ENCODE measurements at regions not wholly inside any gene's neighbourhood (a gene's known extent, or its start where the extent isn't known, plus 50 kb on each side); places are given as distances from the start of the nearest gene placed in this dataset.

- H3K4me3 Mint-ChIP-seq, result no peak overlapping the region
- H3K9me3 Mint-ChIP-seq, result peaks cover under 1% of the 10 kb centered on the region
- no peaks in the 10 kb centered on the region for H3K36me3 Mint-ChIP-seq (ENCODE audit: low read depth)
- no peaks in the 10 kb centered on the region for H3K4me1 Mint-ChIP-seq (ENCODE audit: low read depth)
- no peak for DNase-seq (ENCODE audit: low spot score)
- no peaks in the 10 kb centered on the region for H3K27me3 Mint-ChIP-seq (ENCODE audit: low read depth)
- H3K27ac Mint-ChIP-seq, result no peak overlapping the region
These were observed 258.4 kb upstream of the FAM83B start for GRCh38 chr6:54588176-54588575.

- Mint-ChIP-seq H3K4me3 (no peak overlapping the region), H3K27me3 (ENCODE audit: low read depth) (no peaks in the 10 kb centered on the region), H3K9me3 (no peaks in the 10 kb centered on the region), H3K36me3 (ENCODE audit: low read depth) (no peaks in the 10 kb centered on the region), H3K27ac (no peak overlapping the region), H3K4me1 (ENCODE audit: low read depth) (no peaks in the 10 kb centered on the region)
- DNase-seq (ENCODE audit: low spot score), result no peak
These were observed 250.7 kb upstream of the FAM83B start for GRCh38 chr6:54595844-54596243.

GRCh38 chr6:54598787-54599313, 247.7 kb upstream of the FAM83B start:
- H3K36me3 Mint-ChIP-seq (ENCODE audit: low read depth), result no peaks in the 10 kb centered on the region
- no peak for DNase-seq (ENCODE audit: low spot score)
- H3K4me1 Mint-ChIP-seq (ENCODE audit: low read depth), result no peaks in the 10 kb centered on the region
- H3K27me3 Mint-ChIP-seq (ENCODE audit: low read depth), result no peaks in the 10 kb centered on the region
- no peaks in the 10 kb centered on the region for H3K9me3 Mint-ChIP-seq
- H3K4me3 Mint-ChIP-seq, result no peak overlapping the region
- no peak overlapping the region for H3K27ac Mint-ChIP-seq

- H3K4me3 Mint-ChIP-seq, result no peak overlapping the region
- no peaks in the 10 kb centered on the region for H3K27me3 Mint-ChIP-seq (ENCODE audit: low read depth)
- no peaks in the 10 kb centered on the region for H3K4me1 Mint-ChIP-seq (ENCODE audit: low read depth)
- no peaks in the 10 kb centered on the region for H3K36me3 Mint-ChIP-seq (ENCODE audit: low read depth)
- H3K9me3 Mint-ChIP-seq, result peaks cover 3% of the 10 kb centered on the region
- DNase-seq (ENCODE audit: low spot score), result no peak
- H3K27ac Mint-ChIP-seq, result no peak overlapping the region
These were observed 244.8 kb upstream of the FAM83B start for GRCh38 chr6:54601600-54602300.

GRCh38 chr6:54602591-54602990, 244.0 kb upstream of the FAM83B start:
- peaks cover 11% of the 10 kb centered on the region for H3K9me3 Mint-ChIP-seq
- H3K4me1 Mint-ChIP-seq (ENCODE audit: low read depth), result no peaks in the 10 kb centered on the region
- no peak overlapping the region for H3K27ac Mint-ChIP-seq

GRCh38 chr6:54609981-54610380, 236.6 kb upstream of the FAM83B start:
- DNase-seq (ENCODE audit: low spot score), result no peak
- H3K4me3 Mint-ChIP-seq, result no peak overlapping the region
- no peaks in the 10 kb centered on the region for H3K27me3 Mint-ChIP-seq (ENCODE audit: low read depth)
- H3K9me3 Mint-ChIP-seq, result peaks cover 17% of the 10 kb centered on the region
- no peak overlapping the region for H3K27ac Mint-ChIP-seq
- no peaks in the 10 kb centered on the region for H3K4me1 Mint-ChIP-seq (ENCODE audit: low read depth)
- no peaks in the 10 kb centered on the region for H3K36me3 Mint-ChIP-seq (ENCODE audit: low read depth)

More at GRCh38 chr6:54602591-54602990, 244.0 kb upstream of the FAM83B start:
- no peak overlapping the region for H3K4me3 Mint-ChIP-seq
- H3K36me3 Mint-ChIP-seq (ENCODE audit: low read depth), result no peaks in the 10 kb centered on the region
- H3K27me3 Mint-ChIP-seq (ENCODE audit: low read depth), result no peaks in the 10 kb centered on the region
- DNase-seq (ENCODE audit: low spot score), result no peak

- no peaks in the 10 kb centered on the region for H3K4me1 Mint-ChIP-seq (ENCODE audit: low read depth)
- H3K27ac Mint-ChIP-seq, result no peak overlapping the region
- peaks cover 2% of the 10 kb centered on the region for H3K9me3 Mint-ChIP-seq
- H3K27me3 Mint-ChIP-seq (ENCODE audit: low read depth), result no peaks in the 10 kb centered on the region
- H3K4me3 Mint-ChIP-seq, result no peak overlapping the region
- H3K36me3 Mint-ChIP-seq (ENCODE audit: low read depth), result no peaks in the 10 kb centered on the region
- DNase-seq (ENCODE audit: low spot score), result no peak
These were observed 233.0 kb upstream of the FAM83B start for GRCh38 chr6:54613596-54613995.

- Mint-ChIP-seq H3K27ac (no peak overlapping the region), H3K9me3 (no peaks in the 10 kb centered on the region), H3K36me3 (ENCODE audit: low read depth) (no peaks in the 10 kb centered on the region), H3K4me3 (no peak overlapping the region), H3K27me3 (ENCODE audit: low read depth) (no peaks in the 10 kb centered on the region), H3K4me1 (ENCODE audit: low read depth) (no peaks in the 10 kb centered on the region)
- no peak for DNase-seq (ENCODE audit: low spot score)
These were observed 231.9 kb upstream of the FAM83B start for GRCh38 chr6:54614499-54615195.

GRCh38 chr6:54617730-54618129, 228.8 kb upstream of the FAM83B start:
- H3K27me3 Mint-ChIP-seq (ENCODE audit: low read depth), result no peaks in the 10 kb centered on the region
- H3K27ac Mint-ChIP-seq, result no peak overlapping the region
- no peak for DNase-seq (ENCODE audit: low spot score)
- no peak overlapping the region for H3K4me3 Mint-ChIP-seq
- no peaks in the 10 kb centered on the region for H3K4me1 Mint-ChIP-seq (ENCODE audit: low read depth)
- H3K9me3 Mint-ChIP-seq, result no peaks in the 10 kb centered on the region
- H3K36me3 Mint-ChIP-seq (ENCODE audit: low read depth), result no peaks in the 10 kb centered on the region

- Mint-ChIP-seq H3K27ac (no peak overlapping the region), H3K9me3 (no peaks in the 10 kb centered on the region), H3K27me3 (ENCODE audit: low read depth) (no peaks in the 10 kb centered on the region), H3K36me3 (ENCODE audit: low read depth) (no peaks in the 10 kb centered on the region), H3K4me3 (no peak overlapping the region), H3K4me1 (ENCODE audit: low read depth) (no peaks in the 10 kb centered on the region)
- no peak for DNase-seq (ENCODE audit: low spot score)
These were observed 228.0 kb upstream of the FAM83B start for GRCh38 chr6:54618572-54618971.

GRCh38 chr6:54619102-54619501, 227.5 kb upstream of the FAM83B start:
- H3K4me3 Mint-ChIP-seq, result no peak overlapping the region
- H3K27me3 Mint-ChIP-seq (ENCODE audit: low read depth), result no peaks in the 10 kb centered on the region
- DNase-seq (ENCODE audit: low spot score), result no peak
- no peaks in the 10 kb centered on the region for H3K9me3 Mint-ChIP-seq
- no peaks in the 10 kb centered on the region for H3K4me1 Mint-ChIP-seq (ENCODE audit: low read depth)
- no peaks in the 10 kb centered on the region for H3K36me3 Mint-ChIP-seq (ENCODE audit: low read depth)
- no peak overlapping the region for H3K27ac Mint-ChIP-seq

GRCh38 chr6:54621285-54621684, 225.3 kb upstream of the FAM83B start:
- no peaks in the 10 kb centered on the region for H3K9me3 Mint-ChIP-seq
- H3K27me3 Mint-ChIP-seq (ENCODE audit: low read depth), result no peaks in the 10 kb centered on the region
- no peaks in the 10 kb centered on the region for H3K4me1 Mint-ChIP-seq (ENCODE audit: low read depth)
- DNase-seq (ENCODE audit: low spot score), result no peak
- no peak overlapping the region for H3K27ac Mint-ChIP-seq
- H3K36me3 Mint-ChIP-seq (ENCODE audit: low read depth), result no peaks in the 10 kb centered on the region
- no peak overlapping the region for H3K4me3 Mint-ChIP-seq

GRCh38 chr6:54624216-54624615, 222.4 kb upstream of the FAM83B start:
- Mint-ChIP-seq H3K4me3 (no peak overlapping the region), H3K4me1 (ENCODE audit: low read depth) (no peaks in the 10 kb centered on the region), H3K27ac (no peak overlapping the region), H3K9me3 (peaks cover 5% of the 10 kb centered on the region), H3K27me3 (ENCODE audit: low read depth) (no peaks in the 10 kb centered on the region), H3K36me3 (ENCODE audit: low read depth) (no peaks in the 10 kb centered on the region)
- no peak for DNase-seq (ENCODE audit: low spot score)

GRCh38 chr6:54624779-54625178, 221.8 kb upstream of the FAM83B start:
- no peak overlapping the region for H3K27ac Mint-ChIP-seq
- H3K4me1 Mint-ChIP-seq (ENCODE audit: low read depth), result no peaks in the 10 kb centered on the region
- no peaks in the 10 kb centered on the region for H3K36me3 Mint-ChIP-seq (ENCODE audit: low read depth)
- no peaks in the 10 kb centered on the region for H3K27me3 Mint-ChIP-seq (ENCODE audit: low read depth)
- H3K4me3 Mint-ChIP-seq, result no peak overlapping the region
- peaks cover 5% of the 10 kb centered on the region for H3K9me3 Mint-ChIP-seq
- DNase-seq (ENCODE audit: low spot score), result no peak

All from T-helper 2 cell treated with Interferon-gamma antibody and Interleukin-4, amounts not matched to agents 5 μg/mL and 100 μg/mL, for 36 hours (primary cell).